Stimulated activated naive CD8-positive, alpha-beta T cell treated with anti-CD3 and anti-CD28 coated beads, Interleukin-15, Interleukin-2, amounts not matched to agents 100 U/mL and 50 U/mL, for 24 hours (primary cell): ENCODE measurements at regions not wholly inside any gene's neighbourhood (a gene's known extent, or its start where the extent isn't known, plus 50 kb on each side); places are given as distances from the start of the nearest gene placed in this dataset.
"Not testable (repeated sequence)": the region's sequence is repeated elsewhere in the genome, so short reads cannot be mapped to it uniquely, and the experiment has no call there.

Experiments
- ATAC-seq: fragments of 150-1000 bp; cut with Tn5 transposase; one replicate; pipeline ENCODE4 v1.10.0; 2021
- DNase-seq: peaks from one replicate; pipeline ENCODE4 v3.0.0; 2021

DNA sequence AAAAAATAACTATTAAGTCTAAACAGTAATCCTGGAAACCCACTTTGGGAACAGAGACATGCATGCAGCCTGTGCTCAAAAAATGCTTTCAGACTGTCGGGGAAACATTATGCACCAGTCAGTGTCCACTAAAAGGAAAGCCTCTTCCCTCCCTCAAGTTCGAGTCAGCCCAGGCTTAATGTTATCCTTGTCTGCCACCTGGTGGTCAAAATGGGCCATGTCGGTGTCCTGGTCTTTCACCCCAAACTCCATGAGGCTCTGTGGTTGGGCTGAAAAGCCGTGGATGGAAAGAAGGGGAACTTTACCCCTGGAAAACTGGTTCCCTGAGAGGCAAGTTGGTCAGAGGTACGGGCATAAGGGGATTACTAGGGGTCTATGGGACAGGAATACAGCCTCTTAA, 88.4 kb upstream of the ZNF492 start:
- ATAC-seq (no peak), DNase-seq (peak; percentile 40)

DNA sequence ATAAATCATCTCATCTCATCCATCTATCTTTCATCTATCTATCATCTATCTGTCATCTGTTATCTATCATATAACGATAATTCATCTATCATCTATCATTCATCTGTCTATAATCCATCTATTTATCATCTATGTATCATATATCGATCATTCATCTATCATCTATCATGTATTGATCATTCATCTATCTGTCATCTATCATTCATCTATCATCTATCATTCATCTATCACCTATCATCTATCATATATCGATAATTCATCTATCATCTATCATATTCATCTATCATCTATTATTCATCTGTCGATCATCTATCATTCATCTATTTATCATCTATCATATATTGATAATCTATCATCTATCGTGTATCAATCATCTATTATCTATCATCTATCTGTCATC, 100.4 kb upstream of the ZNF492 start:
- no peak for DNase-seq
- no peak for ATAC-seq

- DNase-seq (no peak), ATAC-seq (no peak)
Observed at GRCh38 chr19:22532388-22533300, 101.5 kb upstream of the ZNF492 start.

- ATAC-seq, result no peak
- DNase-seq, result no peak
Observed at GRCh38 chr19:22530042-22530441, 104.1 kb upstream of the ZNF492 start.

DNA sequence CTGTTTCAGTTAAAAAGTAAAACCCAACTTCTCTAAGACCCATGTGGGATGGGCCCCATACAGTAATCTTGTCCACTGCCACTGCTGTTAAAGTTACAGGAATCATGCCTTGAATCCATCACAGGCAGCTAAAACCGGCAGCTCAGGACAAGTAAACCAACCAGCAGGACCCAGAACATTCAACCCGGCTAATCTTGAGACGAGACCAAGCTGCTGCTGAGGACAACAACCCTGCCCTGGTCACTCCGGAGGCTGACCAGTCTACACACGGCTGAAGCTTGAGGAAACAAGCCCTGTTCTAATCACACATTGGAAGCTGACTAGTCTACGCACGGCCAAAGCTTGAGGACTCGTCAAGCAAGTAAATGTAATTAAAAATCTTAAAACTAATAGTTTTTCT, 105.2 kb upstream of the ZNF492 start:
- DNase-seq, result no peak

GRCh38 chr19:22527554-22527953, 105.4 kb upstream of the ZNF98 start:
- DNase-seq, result no peak
- ATAC-seq, result no peak

More for the DNA sequence above, 105.2 kb upstream of the ZNF492 start:
- no peak for ATAC-seq

DNA sequence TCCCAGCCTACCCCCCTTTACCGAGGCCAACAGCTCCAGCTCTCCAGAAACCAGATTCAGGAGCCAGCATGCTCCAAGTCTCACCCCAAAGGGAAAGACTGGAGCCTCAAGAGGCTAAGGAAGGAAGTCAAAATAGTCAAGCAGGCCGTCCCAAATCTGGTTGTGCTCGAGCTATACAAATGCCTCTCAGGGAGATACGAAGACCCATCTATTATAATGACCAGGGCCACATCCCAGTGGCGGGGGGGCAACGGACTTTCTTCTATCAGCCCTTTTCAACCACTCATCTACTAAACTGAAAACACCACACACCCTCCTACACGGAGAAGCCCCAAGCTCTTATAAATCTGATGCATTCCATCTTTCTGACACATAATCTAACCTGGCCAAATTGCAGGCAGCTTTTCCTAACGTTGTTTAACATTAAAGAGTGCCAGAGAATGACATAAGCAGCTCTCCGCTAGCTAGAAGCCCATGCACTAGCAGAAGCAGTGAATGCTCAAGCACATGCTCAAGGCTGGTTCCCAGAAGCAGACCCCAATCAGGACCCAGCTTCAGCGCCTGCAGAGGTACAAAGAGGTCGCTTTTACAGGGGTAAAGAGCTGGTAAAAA, 104.6 kb upstream of the ZNF98 start:
- DNase-seq, result no peak
- no peak for ATAC-seq

- ATAC-seq (no peak), DNase-seq (no peak)
Observed at GRCh38 chr19:22523940-22524339, 101.8 kb upstream of the ZNF98 start.

DNA sequence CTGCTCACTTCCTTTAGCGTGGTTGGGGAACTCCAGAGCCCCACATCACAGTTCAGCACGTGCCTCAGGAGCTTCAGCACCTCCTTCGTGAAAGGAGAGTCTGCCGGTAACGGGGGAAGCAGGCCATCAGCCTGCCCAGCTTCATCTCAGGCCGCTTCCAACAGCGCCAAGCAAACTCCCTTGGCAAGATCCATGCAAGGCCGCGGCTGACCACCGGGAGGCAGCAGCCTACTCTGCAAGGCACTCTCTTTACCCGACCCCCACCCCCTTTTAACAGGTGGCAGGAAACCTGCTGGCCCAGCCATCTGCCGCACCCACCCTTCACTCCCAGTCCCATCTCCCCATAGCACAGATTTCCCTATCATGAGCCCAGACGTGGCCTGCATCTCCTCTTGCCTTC, 97.4 kb upstream of the ZNF98 start:
- not testable (repeated sequence) for DNase-seq, ATAC-seq

GRCh38 chr19:22519152-22519551, 97.0 kb upstream of the ZNF98 start:
- no peak for DNase-seq
- ATAC-seq, result no peak

DNA sequence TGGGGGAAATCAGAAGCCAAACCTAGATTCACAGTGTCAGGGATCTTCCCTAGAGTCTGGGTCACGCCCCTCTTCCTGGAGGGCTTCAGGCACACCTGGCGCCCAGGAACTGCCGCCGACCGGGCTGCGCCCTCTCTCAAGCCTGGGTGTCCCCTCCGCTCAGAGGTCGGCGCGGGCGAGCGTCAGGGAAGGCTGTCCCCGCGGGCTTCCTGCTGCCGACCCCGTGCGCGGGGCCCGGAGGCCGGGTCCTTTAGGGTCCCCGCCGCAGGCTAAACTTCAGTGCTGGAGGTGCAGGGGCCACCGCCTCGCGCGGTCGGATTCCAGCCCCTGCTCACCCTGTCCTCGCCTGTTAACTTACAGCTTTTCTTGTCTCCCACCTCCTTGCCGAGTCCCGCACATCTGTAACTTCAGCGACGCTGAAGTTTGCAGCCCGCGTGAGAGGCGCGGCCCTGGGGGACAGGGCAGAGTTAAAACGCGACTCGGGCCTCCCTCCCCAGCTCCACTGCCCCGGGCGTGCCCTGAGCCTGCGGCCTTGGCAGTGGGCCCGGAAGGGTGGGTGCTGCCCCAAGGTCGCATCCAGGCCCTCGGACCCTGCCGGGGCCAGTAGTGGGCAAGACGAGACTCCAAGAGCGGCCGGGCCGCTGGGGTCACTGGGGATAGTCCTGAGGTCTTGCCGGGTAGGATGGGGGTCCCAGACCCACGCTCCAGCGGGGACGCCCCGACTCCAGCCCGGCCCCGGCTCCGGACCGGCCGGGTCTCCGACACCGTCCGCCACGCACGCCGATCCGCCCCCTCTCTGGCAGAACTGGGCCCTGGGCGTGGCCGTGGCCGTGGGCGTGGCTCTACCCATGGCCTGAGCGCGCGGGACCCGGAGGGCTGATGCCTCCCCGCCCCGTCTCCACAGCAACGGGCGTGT, 95.6 kb upstream of the ZNF98 start:
- DNase-seq, result no peak
- no peak for ATAC-seq

DNA sequence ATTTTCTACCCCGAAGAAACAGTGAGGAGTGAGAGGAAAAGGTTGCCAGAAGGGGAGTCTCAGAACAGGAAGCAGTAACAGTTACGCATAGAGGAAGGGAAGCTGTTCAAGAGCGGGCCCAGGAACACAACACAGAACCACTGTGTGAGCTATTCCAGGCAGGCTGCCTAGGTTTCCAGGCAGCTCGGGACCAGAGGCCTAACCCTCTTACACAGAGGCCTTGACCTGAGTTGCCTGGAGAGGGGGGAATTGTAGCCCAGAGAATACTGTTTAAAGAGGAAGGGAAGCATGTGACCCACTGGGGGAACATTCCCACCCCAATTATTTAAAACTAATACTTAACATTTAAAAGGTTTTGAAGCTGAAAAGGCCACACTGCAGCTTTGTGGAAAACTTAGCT, 93.3 kb upstream of the ZNF98 start:
- DNase-seq (no peak), ATAC-seq (no peak)

- ATAC-seq (no peak), DNase-seq (no peak)
Observed at GRCh38 chr19:22503524-22503923, 81.4 kb upstream of the ZNF98 start.

- DNase-seq (no peak), ATAC-seq (no peak)
Observed at GRCh38 chr19:22502766-22503165, 80.6 kb upstream of the ZNF98 start.

DNA sequence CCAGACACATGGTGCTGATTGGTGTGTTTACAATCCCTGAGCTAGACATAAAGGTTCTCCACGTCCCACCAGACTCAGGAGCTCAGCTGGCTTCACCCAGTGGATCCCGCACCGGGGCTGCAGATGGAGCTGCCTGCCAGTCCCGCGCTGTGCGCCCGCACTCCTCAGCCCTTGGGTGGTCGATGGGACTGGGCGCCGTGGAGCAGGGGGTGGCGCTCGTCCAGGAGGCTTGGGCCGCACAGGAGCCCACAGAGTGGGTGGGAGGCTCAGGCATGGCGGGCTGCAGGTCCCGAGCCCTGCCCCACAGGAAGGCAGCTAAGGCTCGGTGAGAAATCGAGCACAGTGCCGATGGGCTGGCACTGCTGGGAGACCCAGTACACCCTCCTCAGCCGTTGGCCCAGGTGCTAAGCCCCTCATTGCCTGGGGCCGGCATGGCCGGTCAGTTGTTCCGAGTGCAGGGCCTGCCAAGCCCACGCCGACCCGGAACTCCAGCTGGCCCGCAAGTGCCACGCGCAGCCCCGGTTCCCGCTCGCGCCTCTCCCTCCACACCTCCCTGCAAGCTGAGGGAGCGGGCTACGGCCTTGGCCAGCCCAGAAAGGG, 76.8 kb upstream of the ZNF98 start:
- ATAC-seq, DNase-seq: not testable (repeated sequence)

GRCh38 chr19:22491746-22492145, 69.6 kb upstream of the ZNF98 start:
- DNase-seq (no peak), ATAC-seq (no peak)

- DNase-seq, ATAC-seq: not testable (repeated sequence)
Observed at GRCh38 chr19:22483514-22483913, 61.4 kb upstream of the ZNF98 start.

DNA sequence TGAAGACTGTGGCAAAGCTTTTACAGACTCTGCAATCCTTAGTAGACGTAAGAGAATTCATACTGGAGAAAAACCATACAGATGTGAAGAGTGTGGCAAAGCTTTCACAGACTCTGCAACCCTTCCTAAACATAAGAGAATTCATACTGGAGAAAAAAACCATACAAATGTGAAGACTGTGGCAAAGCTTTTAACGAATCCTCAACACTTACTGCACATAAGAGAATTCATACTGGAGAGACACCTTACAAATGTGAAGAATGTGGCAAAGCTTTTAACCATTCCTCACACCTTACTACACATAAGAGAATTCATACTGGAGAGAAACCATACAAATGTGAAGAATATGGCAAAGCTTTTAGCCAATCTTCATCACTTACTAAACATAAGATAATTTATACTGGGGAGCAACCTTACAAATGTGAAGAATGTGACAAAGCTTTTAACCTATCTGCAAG, 50.1 kb upstream of the ZNF98 start:
- DNase-seq (no peak), ATAC-seq (no peak)
